CD4-positive, alpha-beta T cell treated with Interleukin-21 for 1 hour (primary cell): ENCODE measurements at regions not wholly inside any gene's neighbourhood (a gene's known extent, or its start where the extent isn't known, plus 50 kb on each side); places are given as distances from the start of the nearest gene placed in this dataset.

ENCODE experiments used
- DNase-seq: peaks from one replicate; pipeline ENCODE4 v3.0.0-alpha.2; 2020

GRCh38 chr2:120956486-120957156 lies 221.0 kb downstream of the GLI2 start:
- DNase-seq: no peak

GRCh38 chr2:120957905-120958304 lies 222.2 kb downstream of the GLI2 start:
- DNase-seq: no peak

GRCh38 chr2:120958623-120959366 lies 223.1 kb downstream of the GLI2 start:
- no peak for DNase-seq

- DNase-seq: no peak
Observed at GRCh38 chr2:120959426-120959825, 223.8 kb downstream of the GLI2 start.

- no peak for DNase-seq
Observed at GRCh38 chr2:120960770-120961366, 225.2 kb downstream of the GLI2 start.

GRCh38 chr2:120961396-120961795 lies 225.7 kb downstream of the GLI2 start:
- no peak for DNase-seq

GRCh38 chr2:120963997-120964705 lies 228.5 kb downstream of the GLI2 start:
- no peak for DNase-seq

GRCh38 chr2:120964819-120965218 lies 229.2 kb downstream of the GLI2 start:
- DNase-seq: no peak

GRCh38 chr2:120966510-120967254 lies 231.0 kb downstream of the GLI2 start:
- DNase-seq: no peak

- DNase-seq: no peak
Observed at GRCh38 chr2:120968307-120969015, 232.8 kb downstream of the GLI2 start.

- no peak for DNase-seq
Observed at GRCh38 chr2:120969613-120970355, 234.1 kb downstream of the GLI2 start.

- DNase-seq: no peak
Observed at GRCh38 chr2:120971866-120972265, 236.2 kb downstream of the GLI2 start.

- DNase-seq: no peak
Observed at GRCh38 chr2:120972286-120972685, 236.6 kb downstream of the GLI2 start.

GRCh38 chr2:120973196-120973595 lies 237.5 kb downstream of the GLI2 start:
- no peak for DNase-seq

- DNase-seq: no peak
Observed at GRCh38 chr2:120974950-120975349, 239.3 kb downstream of the GLI2 start.

- no peak for DNase-seq
Observed at GRCh38 chr2:120976501-120977307, 241.0 kb downstream of the GLI2 start.

GRCh38 chr2:120977582-120978358 lies 242.1 kb downstream of the GLI2 start:
- no peak for DNase-seq

GRCh38 chr2:120978359-120979050 lies 242.8 kb downstream of the GLI2 start:
- DNase-seq: no peak

- no peak for DNase-seq
Observed at GRCh38 chr2:120979398-120979797, 243.7 kb downstream of the GLI2 start.
